B cell (primary cell): ENCODE measurements at regions not wholly inside any gene's neighbourhood (a gene's known extent, or its start where the extent isn't known, plus 50 kb on each side); places are given as distances from the start of the nearest gene placed in this dataset.

ENCODE experiments used
- CTCF ChIP-seq: fragments of 200-600 bp; IDR thresholded peaks from one replicate; pipeline ENCODE4 v1.8.0; 2022; ENCODE audit warnings: antibody characterized with exemption, mild to moderate bottlenecking
- EZH2 ChIP-seq: IDR thresholded peaks from 2 replicates; pipeline ENCODE4 v1.6.1; 2012; ENCODE audit warnings: borderline replicate concordance, low read depth, mild to moderate bottlenecking, moderate library complexity, low read length; ENCODE audit not compliant: insufficient read depth, poor library complexity, severe bottlenecking

DNA sequence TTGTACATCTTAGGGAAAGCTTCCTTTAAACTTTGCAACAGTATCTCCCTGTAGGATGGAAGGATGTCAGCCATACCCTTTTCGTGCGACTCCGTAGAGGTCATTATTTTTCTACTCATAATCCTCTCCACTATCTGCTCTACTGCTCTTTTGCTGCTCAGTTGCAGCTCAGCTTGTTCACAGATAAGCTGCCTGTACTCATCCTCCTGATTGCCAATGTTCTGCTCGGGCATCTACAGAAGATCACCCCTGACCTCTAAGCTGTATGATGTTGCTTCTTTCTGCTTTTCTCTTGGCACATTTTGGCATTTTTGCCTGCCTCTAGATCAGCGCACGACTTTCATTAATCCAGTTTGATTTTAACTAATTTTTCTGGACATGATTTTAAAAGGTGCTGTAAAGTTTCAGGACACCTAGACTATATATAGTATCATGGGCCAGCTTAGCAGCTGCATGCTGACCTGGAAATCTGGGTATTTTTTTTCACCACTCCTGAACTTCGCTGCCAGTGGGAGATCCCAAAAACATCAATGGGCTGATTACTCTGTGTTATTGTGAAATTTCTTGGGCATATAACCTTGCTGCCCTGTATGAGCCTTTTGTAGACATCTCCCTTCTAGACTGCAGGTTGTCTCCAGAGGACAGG, 131.2 kb upstream of the ZNF608 start:
- no peak for TF ChIP-seq CTCF
- TF ChIP-seq EZH2: no peak
